ENCODE measurements at regions not wholly inside any gene's neighbourhood (a gene's known extent, or its start where the extent isn't known, plus 50 kb on each side); places are given as distances from the start of the nearest gene placed in this dataset.

DNA sequence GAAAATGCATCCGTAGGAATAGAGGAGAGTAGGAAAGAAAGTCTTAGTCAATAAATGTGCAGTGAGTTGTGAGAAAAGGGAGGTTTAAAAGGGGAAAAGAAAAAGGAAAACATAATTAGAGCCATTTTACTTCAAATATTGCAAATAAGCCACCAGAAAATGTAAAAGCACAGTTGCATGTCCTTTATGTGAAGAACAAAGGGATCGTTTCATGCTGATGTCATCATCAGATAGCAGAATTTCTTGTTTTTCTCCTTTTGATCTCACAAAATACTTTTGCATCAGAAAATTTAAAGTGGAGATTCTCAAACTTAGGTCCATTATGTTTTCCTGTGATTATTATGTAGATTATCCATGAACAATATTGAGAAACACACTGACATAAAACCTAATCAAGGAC, 166.7 kb downstream of the HAO1 start:
- Histone ChIP-seq H4K20me1 (ENCODE audit: insufficient read depth, low read length) (no peaks in the 10 kb centered on the region), H3K4me3 (ENCODE audit: insufficient read depth, low read depth, low read length) (no peak overlapping the region), H3K36me3 (ENCODE audit: control insufficient read depth, insufficient read depth, low read length) (no peaks in the 10 kb centered on the region), H2AFZ (replicated peaks; ENCODE audit: low read length, poor library complexity) (no peak overlapping the region), H3K4ac (ENCODE audit: low read depth, low read length) (no peak overlapping the region), H3K4me2 (ENCODE audit: low read depth, low read length) (no peak overlapping the region), H3K18ac (ENCODE audit: low read depth, low read length) (no peak overlapping the region; the same call in 1 of the 2 replicates), H3K9ac (ENCODE audit: low read depth, low read length) (no peak overlapping the region), H3K9me1 (ENCODE audit: insufficient read depth, low read length) (no peaks in the 10 kb centered on the region), H3K56ac (ENCODE audit: extremely low read depth, insufficient read depth, low read length) (no peak overlapping the region), H4K8ac (ENCODE audit: low read depth in 2 of 2, low read length in 2 of 2) (no peak overlapping the region), H2AK9ac (replicated peaks; ENCODE audit: low read depth, low read length, poor library complexity) (no peak overlapping the region), H2BK20ac (ENCODE audit: low read depth, low read length) (no peak overlapping the region), H2BK120ac (ENCODE audit: low read depth, low read length) (no peak overlapping the region), H4K91ac (ENCODE audit: insufficient read depth, low read depth, low read length) (no peak overlapping the region), H3K79me1 (ENCODE audit: low read depth in 1 of 2, low read length in 2 of 2) (no peaks in the 10 kb centered on the region), H3K27me3 (ENCODE audit: control insufficient read depth, insufficient read depth, low read length) (no peaks in the 10 kb centered on the region), H4K5ac (ENCODE audit: low read depth, low read length) (no peak overlapping the region), H2BK15ac (ENCODE audit: low read depth, low read length) (no peak overlapping the region), H3K14ac (replicated peaks; ENCODE audit: low read depth, low read length) (no peak overlapping the region), H3K9me3 (ENCODE audit: control insufficient read depth, insufficient read depth, low read length) (peaks cover 5% of the 10 kb centered on the region; the same call in 1 of the 2 replicates), H3K23ac (ENCODE audit: low read depth, low read length) (no peak overlapping the region), H3K27ac (ENCODE audit: insufficient read depth, low read length) (no peak overlapping the region), H2BK5ac (ENCODE audit: low read depth, low read length, poor library complexity, severe bottlenecking) (no peak overlapping the region), H3K4me1 (ENCODE audit: control insufficient read depth, insufficient read depth, low read length) (no peaks in the 10 kb centered on the region), H2AK5ac (ENCODE audit: low read depth, low read length) (no peak overlapping the region)
- ChIA-PET POLR2A (ENCODE audit: unreplicated experiment) (no interaction called here), CTCF (no interaction called here)
- BruUV-seq (replicated peaks) = no TSS peak
- no peak for DNase-seq
- no CpG with 5 or more reads among the region's 2 CpGs for WGBS, 2 experiments (ENCODE audit: extremely low coverage in 2 of 2, insufficient read length in 1 of 2)
- TF ChIP-seq MXI1 (IDR thresholded peaks at IDR 0.05; ENCODE audit: borderline replicate concordance, low read depth, low read length) (no peak), MAZ (IDR thresholded peaks at IDR 0.05; ENCODE audit: borderline replicate concordance, low read depth, low read length) (no peak), CHD1 (IDR thresholded peaks at IDR 0.05; ENCODE audit: low read depth, low read length) (no peak), BHLHE40 (IDR thresholded peaks at IDR 0.05; ENCODE audit: low read depth, low read length) (no peak), RAD21 (IDR thresholded peaks at IDR 0.05; ENCODE audit: low read length) (no peak), NFE2L2 (IDR thresholded peaks at IDR 0.05; ENCODE audit: low read depth, low read length) (no peak), RCOR1 (IDR thresholded peaks at IDR 0.05; ENCODE audit: insufficient replicate concordance, low read length) (no peak), RFX5 (IDR thresholded peaks at IDR 0.05; ENCODE audit: low read depth, low read length) (no peak)
- TF ChIP-seq, protein P1, sequence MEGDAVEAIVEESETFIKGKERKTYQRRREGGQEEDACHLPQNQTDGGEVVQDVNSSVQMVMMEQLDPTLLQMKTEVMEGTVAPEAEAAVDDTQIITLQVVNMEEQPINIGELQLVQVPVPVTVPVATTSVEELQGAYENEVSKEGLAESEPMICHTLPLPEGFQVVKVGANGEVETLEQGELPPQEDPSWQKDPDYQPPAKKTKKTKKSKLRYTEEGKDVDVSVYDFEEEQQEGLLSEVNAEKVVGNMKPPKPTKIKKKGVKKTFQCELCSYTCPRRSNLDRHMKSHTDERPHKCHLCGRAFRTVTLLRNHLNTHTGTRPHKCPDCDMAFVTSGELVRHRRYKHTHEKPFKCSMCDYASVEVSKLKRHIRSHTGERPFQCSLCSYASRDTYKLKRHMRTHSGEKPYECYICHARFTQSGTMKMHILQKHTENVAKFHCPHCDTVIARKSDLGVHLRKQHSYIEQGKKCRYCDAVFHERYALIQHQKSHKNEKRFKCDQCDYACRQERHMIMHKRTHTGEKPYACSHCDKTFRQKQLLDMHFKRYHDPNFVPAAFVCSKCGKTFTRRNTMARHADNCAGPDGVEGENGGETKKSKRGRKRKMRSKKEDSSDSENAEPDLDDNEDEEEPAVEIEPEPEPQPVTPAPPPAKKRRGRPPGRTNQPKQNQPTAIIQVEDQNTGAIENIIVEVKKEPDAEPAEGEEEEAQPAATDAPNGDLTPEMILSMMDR (conservative IDR thresholded peaks at IDR 0.05; ENCODE audit: low read depth, low read length) = no peak
- ATAC-seq (ENCODE audit: low read depth) = no peak
- intact Hi-C loops (cut with micrococcal nuclease) (no loop called here), in situ Hi-C loops (cut with MboI; ENCODE audit: low sequenced_read_pairs) (no loop called here), dilution Hi-C loops (cut with HindIII; ENCODE audit: low sequenced_read_pairs, unreplicated experiment) (no loop called here)
